ENCODE measurements at regions not wholly inside any gene's neighbourhood (a gene's known extent, or its start where the extent isn't known, plus 50 kb on each side); places are given as distances from the start of the nearest gene placed in this dataset.

GRCh38 chr1:8077120-8077573, 51.0 kb upstream of the ERRFI1 start:
- TF ChIP-seq CTCF (IDR thresholded peaks at IDR 0.05 in 8 of 11, conservative IDR thresholded peaks at IDR 0.05 in 3 of 11) = peak in 1 of 11 experiments; percentile 14
- peak in 2 of 3 donors; percentile 41 to 58 for TF ChIP-seq POLR2AphosphoS5 (IDR thresholded peaks at IDR 0.05)
- TF ChIP-seq POLR2A (IDR thresholded peaks at IDR 0.05) = no peak

Data from spleen (tissue), 7 donors.